ENCODE measurements at regions not wholly inside any gene's neighbourhood (a gene's known extent, or its start where the extent isn't known, plus 50 kb on each side); places are given as distances from the start of the nearest gene placed in this dataset.
A peak's percentile ranks its signal among the peaks of the same experiment; 100 is the strongest.
"Not testable (repeated sequence)": the region's sequence is repeated elsewhere in the genome, so short reads cannot be mapped to it uniquely, and the experiment has no call there.

DNA sequence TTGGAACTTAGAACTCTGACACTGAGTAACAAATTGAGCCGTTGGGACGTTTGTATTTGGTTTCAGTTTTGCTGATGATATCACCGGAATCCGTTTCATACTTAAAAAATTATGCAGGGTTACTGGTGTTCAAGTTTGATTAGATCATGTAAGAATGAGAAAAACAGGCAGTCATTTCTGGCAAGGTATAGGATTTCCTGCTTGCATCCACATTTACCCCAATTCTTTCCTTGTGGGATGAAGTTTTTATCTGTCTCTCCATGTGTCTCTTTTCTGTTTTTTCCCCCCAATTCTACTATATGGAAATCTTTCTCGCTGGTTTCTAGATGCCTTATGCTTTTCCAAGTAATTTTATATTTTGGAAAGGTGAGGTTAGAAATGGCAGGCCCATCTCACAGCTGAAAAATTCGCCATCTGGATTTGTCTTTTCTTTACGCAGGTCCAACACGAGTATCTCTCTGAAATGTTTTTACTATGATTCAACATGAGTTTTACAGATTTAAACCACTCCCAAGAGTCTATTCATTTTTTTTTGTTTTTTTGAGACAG, 197.9 kb downstream of the SHOX start:
- Mint-ChIP-seq H3K27ac (ENCODE audit: low read depth, unreplicated experiment) (peak overlapping the region; percentile 86), H3K36me3 (ENCODE audit: insufficient read depth, unreplicated experiment) (no peaks in the 10 kb centered on the region)
- BruUV-seq (replicated peaks) = TSS peak; percentile 79

DNA sequence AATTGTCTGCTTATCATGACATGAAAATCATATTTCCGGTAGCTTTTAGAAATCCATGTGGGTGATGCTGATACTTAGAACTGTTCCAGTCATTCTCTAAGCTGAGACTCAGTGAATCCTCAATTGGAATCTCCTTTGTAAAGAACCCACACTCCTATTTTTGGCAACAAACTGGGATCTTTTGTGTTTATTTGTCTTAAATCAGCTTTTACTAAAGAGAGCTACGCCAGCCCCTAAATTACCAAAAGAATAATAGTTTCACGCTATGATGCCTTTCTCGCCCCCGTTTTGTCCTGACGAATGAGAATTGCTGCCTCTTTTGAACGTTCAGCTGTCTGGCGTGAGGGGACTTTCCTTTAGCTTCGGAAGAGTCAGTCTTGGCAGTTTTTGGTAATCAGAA, 195.9 kb downstream of the SHOX start:
- intact Hi-C loops (cut with micrococcal nuclease) = no loop called here
- Mint-ChIP-seq H3K36me3 (ENCODE audit: insufficient read depth, unreplicated experiment) (no peaks in the 10 kb centered on the region), H3K4me3 (ENCODE audit: unreplicated experiment) (peak overlapping the region; percentile 52), H3K27ac (ENCODE audit: low read depth, unreplicated experiment) (peak overlapping the region; percentile 79), H3K4me1 (ENCODE audit: insufficient read depth, unreplicated experiment) (peaks cover 5% of the 10 kb centered on the region), H3K9me3 (ENCODE audit: unreplicated experiment) (no peaks in the 10 kb centered on the region), H3K27me3 (ENCODE audit: insufficient read depth, unreplicated experiment) (no peaks in the 10 kb centered on the region)
- TSS peak; percentile 85 for BruUV-seq (replicated peaks)
- ChIA-PET POLR2A (no interaction called here), CTCF (no interaction called here)
- TF ChIP-seq CTCF (IDR thresholded peaks at IDR 0.05; ENCODE audit: unreplicated experiment) = no peak
- DNase-seq (ENCODE audit: unreplicated experiment) = peak; percentile 26

More for the DNA sequence above, 197.9 kb downstream of the SHOX start:
- intact Hi-C loops (cut with micrococcal nuclease) = no loop called here
- CTCF ChIA-PET = no interaction called here
- H3K9me3 Mint-ChIP-seq (ENCODE audit: unreplicated experiment) = no peaks in the 10 kb centered on the region
- POLR2A ChIA-PET = no interaction called here
- peaks cover 5% of the 10 kb centered on the region for H3K4me1 Mint-ChIP-seq (ENCODE audit: insufficient read depth, unreplicated experiment)
- H3K4me3 Mint-ChIP-seq (ENCODE audit: unreplicated experiment) = peak overlapping the region; percentile 64
- no peak for TF ChIP-seq CTCF (IDR thresholded peaks at IDR 0.05; ENCODE audit: unreplicated experiment)
- H3K27me3 Mint-ChIP-seq (ENCODE audit: insufficient read depth, unreplicated experiment) = no peaks in the 10 kb centered on the region
- peak; percentile 3 for DNase-seq (ENCODE audit: unreplicated experiment)

- Mint-ChIP-seq H3K27me3 (ENCODE audit: insufficient read depth, unreplicated experiment) (no peaks in the 10 kb centered on the region), H3K27ac (ENCODE audit: low read depth, unreplicated experiment) (peak overlapping the region; percentile 79), H3K4me3 (ENCODE audit: unreplicated experiment) (peak overlapping the region; percentile 52), H3K9me3 (ENCODE audit: unreplicated experiment) (no peaks in the 10 kb centered on the region), H3K4me1 (ENCODE audit: insufficient read depth, unreplicated experiment) (peaks cover 5% of the 10 kb centered on the region), H3K36me3 (ENCODE audit: insufficient read depth, unreplicated experiment) (no peaks in the 10 kb centered on the region)
- intact Hi-C loops (cut with micrococcal nuclease) = no loop called here
- TF ChIP-seq CTCF (IDR thresholded peaks at IDR 0.05; ENCODE audit: unreplicated experiment) = no peak
- DNase-seq (ENCODE audit: unreplicated experiment) = peak; percentile 31
- no TSS peak for BruUV-seq (replicated peaks)
- POLR2A ChIA-PET = no interaction called here
- CTCF ChIA-PET = no interaction called here
Observed at GRCh38 chrX:825991-826390, 195.4 kb downstream of the SHOX start.

DNA sequence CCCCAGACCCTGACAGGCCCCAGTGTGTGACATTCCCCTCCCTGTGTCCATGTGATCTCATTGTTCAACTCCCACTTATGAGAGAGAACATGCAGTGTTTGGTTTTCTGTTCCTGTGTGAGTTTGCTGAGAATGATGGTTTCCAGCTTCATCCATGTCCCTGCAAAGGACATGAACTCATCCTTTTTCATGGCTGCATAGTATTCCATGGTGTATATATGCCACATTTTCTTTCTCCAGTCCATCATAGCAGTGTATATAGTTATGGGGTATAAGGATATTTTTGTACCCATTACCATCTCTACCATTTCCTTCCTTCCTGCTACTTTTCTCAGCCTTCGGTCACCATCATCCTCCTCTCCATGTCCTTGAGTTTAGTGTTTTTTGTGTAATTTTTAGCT, 192.5 kb downstream of the SHOX start:
- DNase-seq (ENCODE audit: unreplicated experiment); H3K27me3 Mint-ChIP-seq (ENCODE audit: insufficient read depth, unreplicated experiment); H3K4me1 Mint-ChIP-seq (ENCODE audit: insufficient read depth, unreplicated experiment); H3K27ac Mint-ChIP-seq (ENCODE audit: low read depth, unreplicated experiment); CTCF ChIA-PET; H3K4me3 Mint-ChIP-seq (ENCODE audit: unreplicated experiment); H3K36me3 Mint-ChIP-seq (ENCODE audit: insufficient read depth, unreplicated experiment); POLR2A ChIA-PET; BruUV-seq (replicated peaks); H3K9me3 Mint-ChIP-seq (ENCODE audit: unreplicated experiment); intact Hi-C loops (cut with micrococcal nuclease): not testable (repeated sequence)
